ENCODE measurements at regions not wholly inside any gene's neighbourhood (a gene's known extent, or its start where the extent isn't known, plus 50 kb on each side); places are given as distances from the start of the nearest gene placed in this dataset.

DNA sequence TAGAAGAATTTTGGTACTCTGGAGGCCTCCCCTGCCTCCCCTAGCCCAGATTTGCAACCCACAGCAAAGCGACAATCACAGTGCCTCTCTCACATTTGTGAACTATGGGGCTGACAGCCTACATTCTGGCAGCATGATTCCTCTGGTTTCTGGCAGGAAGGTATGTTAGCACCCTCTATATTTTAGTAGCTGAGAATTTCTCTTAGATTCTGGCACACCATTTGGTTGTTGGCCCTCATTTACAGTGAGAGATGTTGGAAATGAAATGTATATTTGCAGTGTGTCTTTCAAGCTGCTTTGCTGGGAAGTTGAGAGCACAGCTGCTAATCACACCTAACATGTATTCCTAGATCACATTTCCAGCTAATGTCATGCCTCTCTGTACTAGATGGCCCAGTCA is 735.0 kb downstream of the FGF9 start:
- TF ChIP-seq GLI4 (tag by site-specific recombination; IDR thresholded peaks at IDR 0.05) (no peak), ZNF529 (tag by site-specific recombination; IDR thresholded peaks at IDR 0.05; ENCODE audit: insufficient replicate concordance) (no peak), ZNF214 (tag by site-specific recombination; IDR thresholded peaks at IDR 0.05; ENCODE audit: borderline replicate concordance) (no peak), GLIS2 (tag by site-specific recombination; IDR thresholded peaks at IDR 0.05) (no peak), ZNF341 (tag by site-specific recombination; IDR thresholded peaks at IDR 0.05; ENCODE audit: low read depth) (no peak), ZBTB21 (tag by site-specific recombination; IDR thresholded peaks at IDR 0.05) (no peak), ZNF514 (tag by site-specific recombination; IDR thresholded peaks at IDR 0.05) (no peak), ZNF292 (tag by site-specific recombination; IDR thresholded peaks at IDR 0.05; ENCODE audit: borderline replicate concordance, low read depth) (no peak), EGR2 (tag by site-specific recombination; IDR thresholded peaks at IDR 0.05; ENCODE audit: low read depth) (no peak), HOXC10 (CRISPR knock-in tag; IDR thresholded peaks at IDR 0.05) (no peak), ZNF596 (tag by site-specific recombination; IDR thresholded peaks at IDR 0.05) (no peak), ZNF48 (tag by site-specific recombination; IDR thresholded peaks at IDR 0.05) (no peak)
- ChIA-PET CTCF (no interaction called here), POLR2A (no interaction called here)
- Histone ChIP-seq H3K9me3 (ENCODE audit: control insufficient read depth, insufficient read depth, low read depth, low read length) (no peaks in the 10 kb centered on the region), H3K4me3 (ENCODE audit: low read depth, low read length) (no peak overlapping the region), H3K27ac (ENCODE audit: extremely low read depth, low read depth, low read length) (no peak overlapping the region), H3K36me3 (ENCODE audit: control insufficient read depth in 2 of 2, insufficient read depth in 1 of 2, low read length in 2 of 2) (no peaks in the 10 kb centered on the region), H3K4me1 (ENCODE audit: control insufficient read depth, insufficient read depth, low read length) (no peaks in the 10 kb centered on the region)

GRCh38 chr13:22412452-22412851 is 741.6 kb downstream of the FGF9 start:
- Histone ChIP-seq H3K4me1 (ENCODE audit: control insufficient read depth, insufficient read depth, low read length) (no peaks in the 10 kb centered on the region), H3K4me3 (ENCODE audit: low read depth, low read length) (no peak overlapping the region), H3K27ac (ENCODE audit: extremely low read depth, low read depth, low read length) (no peak overlapping the region), H3K36me3 (ENCODE audit: control insufficient read depth in 2 of 2, insufficient read depth in 1 of 2, low read length in 2 of 2) (no peaks in the 10 kb centered on the region), H3K9me3 (ENCODE audit: control insufficient read depth, insufficient read depth, low read depth, low read length) (no peaks in the 10 kb centered on the region)
- ChIA-PET POLR2A (no interaction called here), CTCF (no interaction called here)
- TF ChIP-seq SETDB1 (IDR thresholded peaks at IDR 0.05; ENCODE audit: insufficient read length, low read length) (peak; percentile 70), ZNF610 (tag by site-specific recombination; IDR thresholded peaks at IDR 0.05; ENCODE audit: borderline replicate concordance) (no peak)

- Histone ChIP-seq H3K27ac (ENCODE audit: extremely low read depth, low read depth, low read length) (no peak overlapping the region), H3K36me3 (ENCODE audit: control insufficient read depth in 2 of 2, insufficient read depth in 1 of 2, low read length in 2 of 2) (no peaks in the 10 kb centered on the region), H3K9me3 (ENCODE audit: control insufficient read depth, insufficient read depth, low read depth, low read length) (no peaks in the 10 kb centered on the region), H3K4me1 (ENCODE audit: control insufficient read depth, insufficient read depth, low read length) (no peaks in the 10 kb centered on the region), H3K4me3 (ENCODE audit: low read depth, low read length) (no peak overlapping the region)
- TF ChIP-seq ZNF140 (tag by site-specific recombination; IDR thresholded peaks at IDR 0.05) (no peak), OSR2 (tag by site-specific recombination; IDR thresholded peaks at IDR 0.05) (no peak), ZNF184 (tag by site-specific recombination; IDR thresholded peaks at IDR 0.05) (no peak), ZNF394 (tag by site-specific recombination; IDR thresholded peaks at IDR 0.05; ENCODE audit: borderline replicate concordance) (no peak), ZNF398 (tag by site-specific recombination; IDR thresholded peaks at IDR 0.05) (no peak), KLF9 (tag by site-specific recombination; IDR thresholded peaks at IDR 0.05; ENCODE audit: low read depth) (no peak), ZFP37 (tag by site-specific recombination; IDR thresholded peaks at IDR 0.05) (no peak)
- ChIA-PET CTCF (no interaction called here), POLR2A (no interaction called here)
Observed at GRCh38 chr13:22422023-22422422, 751.1 kb downstream of the FGF9 start.
